ENCODE measurements at regions not wholly inside any gene's neighbourhood (a gene's known extent, or its start where the extent isn't known, plus 50 kb on each side); places are given as distances from the start of the nearest gene placed in this dataset.

- no peak overlapping the region for H3K27ac Mint-ChIP-seq (ENCODE audit: unreplicated experiment)
- no peaks in the 10 kb centered on the region for H3K36me3 Mint-ChIP-seq (ENCODE audit: low read depth)
- no peak overlapping the region for H3K4me3 Mint-ChIP-seq (ENCODE audit: unreplicated experiment)
- DNase-seq (ENCODE audit: low spot score) = no peak
- H3K4me1 Mint-ChIP-seq (ENCODE audit: low read depth) = peaks cover 5% of the 10 kb centered on the region
- TF ChIP-seq, protein P1, sequence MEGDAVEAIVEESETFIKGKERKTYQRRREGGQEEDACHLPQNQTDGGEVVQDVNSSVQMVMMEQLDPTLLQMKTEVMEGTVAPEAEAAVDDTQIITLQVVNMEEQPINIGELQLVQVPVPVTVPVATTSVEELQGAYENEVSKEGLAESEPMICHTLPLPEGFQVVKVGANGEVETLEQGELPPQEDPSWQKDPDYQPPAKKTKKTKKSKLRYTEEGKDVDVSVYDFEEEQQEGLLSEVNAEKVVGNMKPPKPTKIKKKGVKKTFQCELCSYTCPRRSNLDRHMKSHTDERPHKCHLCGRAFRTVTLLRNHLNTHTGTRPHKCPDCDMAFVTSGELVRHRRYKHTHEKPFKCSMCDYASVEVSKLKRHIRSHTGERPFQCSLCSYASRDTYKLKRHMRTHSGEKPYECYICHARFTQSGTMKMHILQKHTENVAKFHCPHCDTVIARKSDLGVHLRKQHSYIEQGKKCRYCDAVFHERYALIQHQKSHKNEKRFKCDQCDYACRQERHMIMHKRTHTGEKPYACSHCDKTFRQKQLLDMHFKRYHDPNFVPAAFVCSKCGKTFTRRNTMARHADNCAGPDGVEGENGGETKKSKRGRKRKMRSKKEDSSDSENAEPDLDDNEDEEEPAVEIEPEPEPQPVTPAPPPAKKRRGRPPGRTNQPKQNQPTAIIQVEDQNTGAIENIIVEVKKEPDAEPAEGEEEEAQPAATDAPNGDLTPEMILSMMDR (IDR thresholded peaks at IDR 0.05) = no peak
- no peaks in the 10 kb centered on the region for H3K9me3 Mint-ChIP-seq (ENCODE audit: low read depth)
- no peaks in the 10 kb centered on the region for H3K27me3 Mint-ChIP-seq (ENCODE audit: low read depth)
Observed at GRCh38 chr13:63198071-63198470, 1782.4 kb upstream of the PCDH20 start.

DNA sequence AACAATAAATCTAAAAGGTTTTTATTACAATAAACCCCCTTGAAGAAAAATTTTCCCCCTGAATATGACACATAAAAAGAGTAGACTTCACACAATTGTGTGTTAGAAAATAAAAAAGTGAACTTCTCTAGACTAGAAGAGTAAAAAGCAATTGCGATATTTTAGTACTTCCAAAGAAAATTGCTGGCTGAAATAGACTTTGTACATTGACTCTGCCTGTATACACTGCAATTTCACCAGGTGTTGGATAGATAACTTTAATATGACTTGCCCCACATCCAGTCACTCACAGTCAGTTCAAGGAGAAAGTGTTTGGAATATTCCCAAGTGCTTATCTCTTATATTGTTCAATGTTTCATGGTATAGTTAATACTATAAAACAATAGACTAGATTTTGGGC lies 1780.1 kb upstream of the PCDH20 start:
- no peaks in the 10 kb centered on the region for H3K27me3 Mint-ChIP-seq (ENCODE audit: low read depth)
- no peak for DNase-seq (ENCODE audit: low spot score)
- TF ChIP-seq, protein P1 (IDR thresholded peaks at IDR 0.05) = no peak
- no peaks in the 10 kb centered on the region for H3K9me3 Mint-ChIP-seq (ENCODE audit: low read depth)
- H3K27ac Mint-ChIP-seq (ENCODE audit: unreplicated experiment) = no peak overlapping the region
- H3K4me1 Mint-ChIP-seq (ENCODE audit: low read depth) = peaks cover 16% of the 10 kb centered on the region
- no peak overlapping the region for H3K4me3 Mint-ChIP-seq (ENCODE audit: unreplicated experiment)
- H3K36me3 Mint-ChIP-seq (ENCODE audit: low read depth) = no peaks in the 10 kb centered on the region

- H3K4me3 Mint-ChIP-seq (ENCODE audit: unreplicated experiment) = no peak overlapping the region
- peak overlapping the region; percentile 69 for H3K27ac Mint-ChIP-seq (ENCODE audit: unreplicated experiment)
Observed at GRCh38 chr13:63190742-63191141, 1775.1 kb upstream of the PCDH20 start.

GRCh38 chr13:63190219-63190618 lies 1774.6 kb upstream of the PCDH20 start:
- H3K4me3 Mint-ChIP-seq (ENCODE audit: unreplicated experiment) = no peak overlapping the region
- H3K4me1 Mint-ChIP-seq (ENCODE audit: low read depth) = peaks cover 27% of the 10 kb centered on the region
- H3K36me3 Mint-ChIP-seq (ENCODE audit: low read depth) = no peaks in the 10 kb centered on the region
- H3K27ac Mint-ChIP-seq (ENCODE audit: unreplicated experiment) = peak overlapping the region; percentile 64
- H3K9me3 Mint-ChIP-seq (ENCODE audit: low read depth) = no peaks in the 10 kb centered on the region
- no peaks in the 10 kb centered on the region for H3K27me3 Mint-ChIP-seq (ENCODE audit: low read depth)
- DNase-seq (ENCODE audit: low spot score) = no peak
- TF ChIP-seq, protein P1 (IDR thresholded peaks at IDR 0.05) = no peak

More at GRCh38 chr13:63190742-63191141, 1775.1 kb upstream of the PCDH20 start:
- Mint-ChIP-seq H3K27me3 (ENCODE audit: low read depth) (no peaks in the 10 kb centered on the region), H3K36me3 (ENCODE audit: low read depth) (no peaks in the 10 kb centered on the region), H3K9me3 (ENCODE audit: low read depth) (no peaks in the 10 kb centered on the region), H3K4me1 (ENCODE audit: low read depth) (peaks cover 27% of the 10 kb centered on the region)
- DNase-seq (ENCODE audit: low spot score) = no peak
- TF ChIP-seq, protein P1 (IDR thresholded peaks at IDR 0.05) = no peak

DNA sequence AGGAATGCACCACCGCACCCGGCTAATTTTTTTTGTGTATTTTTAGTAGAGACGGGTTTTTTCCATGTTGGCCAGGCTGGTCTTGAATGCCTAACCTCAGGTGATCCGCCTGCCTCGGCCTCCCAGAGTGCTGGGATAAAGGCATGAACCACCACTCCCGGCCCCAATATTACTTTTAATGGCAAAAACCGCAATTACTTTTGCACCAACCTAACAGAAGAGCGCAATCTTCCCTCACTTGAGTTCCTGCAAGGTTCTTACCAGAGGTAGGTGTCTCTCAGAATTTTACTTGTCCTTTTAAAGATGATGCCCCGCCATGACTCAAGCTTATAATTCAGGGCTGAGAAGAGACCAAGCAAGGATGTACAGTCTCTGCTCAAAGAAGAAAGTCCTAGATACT lies 1774.1 kb upstream of the PCDH20 start:
- H3K27ac Mint-ChIP-seq (ENCODE audit: unreplicated experiment) = no peak overlapping the region
- no peaks in the 10 kb centered on the region for H3K27me3 Mint-ChIP-seq (ENCODE audit: low read depth)
- no peak for DNase-seq (ENCODE audit: low spot score)
- H3K4me3 Mint-ChIP-seq (ENCODE audit: unreplicated experiment) = no peak overlapping the region
- TF ChIP-seq, protein P1 (IDR thresholded peaks at IDR 0.05) = no peak
- no peaks in the 10 kb centered on the region for H3K9me3 Mint-ChIP-seq (ENCODE audit: low read depth)
- no peaks in the 10 kb centered on the region for H3K36me3 Mint-ChIP-seq (ENCODE audit: low read depth)
- H3K4me1 Mint-ChIP-seq (ENCODE audit: low read depth) = peaks cover 29% of the 10 kb centered on the region
